SK-MEL-5 (cell line): ENCODE measurements at regions not wholly inside any gene's neighbourhood (a gene's known extent, or its start where the extent isn't known, plus 50 kb on each side); places are given as distances from the start of the nearest gene placed in this dataset.

Experiments used
- DNase-seq: peaks from one replicate; pipeline ENCODE4 v3.0.0-alpha.2; 2016; ENCODE audit warnings: low read depth, low spot score
- in situ Hi-C: cut with HindIII; loops from 2 replicates; pipeline ENCODE4 v1.10.0; 2016; ENCODE audit warnings: low sequenced_read_pairs, high pct_unique_total_duplicates, low pct_unique_long_range_greater_than_20kb

DNA sequence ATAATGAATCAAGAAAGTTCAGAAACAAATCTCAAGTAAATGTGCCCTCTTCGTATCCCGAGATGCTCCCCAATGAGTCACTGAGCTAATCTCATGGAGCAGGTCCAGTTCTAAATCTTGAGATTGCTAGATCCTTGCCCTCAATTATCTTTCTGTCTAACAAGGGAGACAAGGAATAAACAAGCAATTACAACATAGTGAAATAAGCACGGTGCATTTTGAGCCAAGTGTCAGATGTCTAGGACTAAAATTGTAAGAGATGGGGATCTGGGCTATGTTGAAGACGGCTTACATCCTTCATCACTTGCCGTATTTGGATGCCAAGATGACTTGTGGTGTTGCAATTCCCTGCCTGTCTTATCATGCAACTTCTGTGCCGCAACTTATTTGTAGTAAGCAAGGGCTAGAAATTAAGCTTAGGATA, 56.5 kb upstream of the ADGRF1 start:
- in situ Hi-C loops = no loop called here
- DNase-seq = no peak

DNA sequence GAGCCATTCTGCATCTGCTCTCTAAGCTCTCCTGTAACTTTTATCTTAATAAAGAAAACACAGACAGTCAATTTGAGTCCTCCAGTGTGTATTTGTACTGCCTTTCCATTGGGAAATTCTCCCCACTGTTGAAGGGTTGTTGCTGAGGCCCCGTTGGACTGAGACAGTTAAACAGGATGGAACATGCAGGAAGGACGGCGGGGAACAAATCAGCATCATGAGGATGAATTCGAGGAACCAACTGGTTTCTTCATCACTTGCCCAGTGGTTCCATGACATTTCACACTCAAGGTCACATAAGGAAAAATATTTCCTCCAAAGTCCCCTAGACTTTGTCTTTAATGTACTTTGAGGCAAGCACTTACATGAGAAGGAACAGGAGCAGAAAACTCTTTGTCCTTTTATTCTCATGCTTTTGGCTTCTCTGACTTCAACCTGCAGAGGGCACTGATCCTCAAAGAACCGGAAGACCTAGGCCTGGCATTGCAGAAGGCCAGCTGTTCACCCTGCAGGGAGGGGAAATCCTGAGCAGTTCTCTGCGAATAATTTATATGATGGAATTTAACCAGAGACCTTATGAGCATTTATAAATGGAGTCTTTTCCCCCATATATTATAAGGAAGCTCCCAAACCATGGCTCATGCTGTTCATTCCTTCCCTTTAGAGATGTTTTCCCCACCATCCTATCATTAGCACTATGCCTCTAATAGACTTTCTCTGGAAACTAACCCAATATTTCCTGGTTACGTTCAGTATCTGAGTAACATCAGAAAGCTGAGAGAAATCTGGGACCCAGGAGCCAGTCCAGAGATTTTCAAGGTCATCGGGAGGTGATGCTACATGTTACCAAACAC, 55.2 kb upstream of the ADGRF1 start:
- DNase-seq = peak; percentile 89
- in situ Hi-C loops = no loop called here

DNA sequence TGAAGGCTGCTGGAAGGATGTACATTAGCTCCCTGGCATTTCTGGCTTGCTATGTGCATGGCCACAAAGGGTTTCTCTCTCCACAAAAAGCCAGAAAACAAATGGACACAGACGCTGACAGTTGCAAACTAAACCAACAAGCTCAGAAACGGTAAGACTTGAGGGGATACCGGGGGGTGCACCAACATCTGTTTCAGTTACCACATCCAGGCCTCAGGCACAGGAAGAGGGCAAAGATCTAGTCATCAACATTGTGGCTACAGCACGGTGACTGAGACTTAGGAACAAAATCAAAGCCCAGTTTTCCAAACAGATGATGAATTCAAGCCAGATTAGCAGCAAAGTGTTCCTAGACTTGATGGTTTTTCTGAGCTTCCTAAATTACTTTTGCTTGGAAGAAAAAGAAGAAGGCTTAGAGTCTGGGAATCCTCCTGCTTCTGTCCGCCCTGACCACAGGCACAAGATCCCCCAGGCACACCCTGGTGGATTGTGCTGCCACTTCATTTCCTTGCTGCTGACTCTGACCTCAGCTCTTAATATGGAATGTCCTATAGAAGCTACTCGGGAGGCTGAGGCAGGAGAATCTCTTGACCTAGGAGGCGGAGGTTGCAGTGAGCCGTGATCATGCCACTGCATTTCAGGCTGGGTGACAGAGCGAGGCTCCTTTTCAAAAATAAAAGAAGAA, 54.2 kb upstream of the ADGRF1 start:
- in situ Hi-C loops = no loop called here
- peak; percentile 57 for DNase-seq

DNA sequence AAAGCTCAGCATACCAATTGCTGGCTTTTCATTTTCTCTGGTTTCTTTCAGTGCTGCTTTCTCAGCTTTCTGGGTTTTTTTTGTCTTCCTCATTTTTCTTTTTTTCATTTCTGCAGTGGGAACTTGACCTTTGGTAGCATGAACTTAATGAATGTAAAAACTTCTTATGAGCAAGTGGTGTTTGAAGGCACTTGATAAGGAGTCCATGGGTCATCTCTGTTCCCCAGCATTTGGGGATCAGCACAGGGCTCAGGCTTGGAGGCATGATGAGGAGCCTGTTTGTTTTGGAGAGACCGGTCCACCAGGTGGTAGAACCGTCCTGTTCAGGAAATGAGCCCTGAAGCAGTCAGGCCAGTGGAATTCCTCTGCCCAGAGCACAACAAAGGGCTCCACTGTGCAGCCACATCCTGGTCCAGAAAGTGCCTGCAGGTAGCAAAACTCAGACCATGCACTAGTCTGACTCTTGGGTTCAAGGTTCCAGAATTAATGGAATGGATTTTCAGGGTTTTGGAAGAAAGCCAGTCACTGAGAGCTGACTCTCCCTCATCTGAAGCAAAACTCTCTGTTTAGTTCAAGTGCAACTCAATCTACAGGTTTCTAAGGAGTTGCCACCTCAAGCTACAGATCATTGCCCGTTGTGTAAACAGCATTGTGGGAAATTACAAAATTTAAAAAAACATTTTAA, 52.3 kb upstream of the ADGRF1 start:
- in situ Hi-C loops = no loop called here
- DNase-seq = peak; percentile 74

DNA sequence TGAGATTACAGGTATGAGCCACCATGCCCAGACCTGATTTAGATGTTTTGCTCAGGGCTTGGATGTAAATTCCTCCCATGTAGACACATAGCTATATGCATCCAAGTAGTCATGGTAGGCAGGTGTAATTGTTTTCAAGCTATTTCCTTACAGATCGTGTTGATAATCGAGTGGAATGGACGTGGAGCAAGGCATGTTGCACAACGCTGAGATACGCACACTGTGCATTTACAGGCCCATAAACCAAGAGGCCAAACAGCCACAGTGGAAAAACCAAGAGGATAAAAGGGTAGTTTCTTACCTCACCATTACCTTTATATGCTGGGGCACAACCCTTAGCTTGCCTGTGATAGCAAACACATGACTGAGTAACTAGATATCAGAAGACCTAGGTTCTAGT, 51.0 kb upstream of the ADGRF1 start:
- DNase-seq = no peak
- in situ Hi-C loops = no loop called here

DNA sequence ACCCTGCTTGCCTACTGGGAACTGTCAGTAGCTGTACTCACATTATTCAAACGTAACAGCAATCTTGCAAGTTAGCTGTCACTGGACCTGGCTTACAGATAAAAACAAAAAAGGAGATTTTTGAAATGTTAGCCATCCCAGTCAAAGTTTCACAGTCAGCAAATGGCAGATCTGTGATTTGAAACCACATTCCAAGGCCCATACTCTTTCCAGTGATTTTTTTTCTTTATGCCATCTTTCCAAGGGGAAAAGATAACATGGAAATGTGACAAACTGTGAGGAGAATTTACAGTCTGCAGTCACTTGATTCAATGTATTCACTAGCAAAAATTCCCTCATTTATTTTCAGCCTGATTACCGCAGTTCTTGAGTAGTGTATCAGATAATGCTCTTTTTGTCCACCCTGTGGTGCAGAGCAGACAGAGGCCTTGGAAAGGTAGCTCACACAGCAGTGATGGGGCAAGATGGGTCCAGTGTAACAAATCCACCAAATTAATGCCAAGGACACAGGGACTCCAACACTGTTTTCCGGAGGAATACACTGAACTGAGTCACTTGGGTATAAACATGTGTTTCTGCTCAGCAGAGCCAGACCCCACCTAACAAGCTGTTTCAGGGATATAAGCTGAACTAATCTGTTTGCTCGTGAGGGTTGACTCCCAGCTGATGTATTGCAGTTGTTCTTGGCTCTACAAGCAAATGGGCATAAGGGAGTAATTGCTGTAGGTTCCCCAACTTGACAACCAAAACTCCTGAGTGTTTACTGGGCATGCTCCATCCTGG, 49.9 kb upstream of the ADGRF1 start:
- no peak for DNase-seq
- in situ Hi-C loops = no loop called here
